HG03103 (cell line): ENCODE measurements at regions not wholly inside any gene's neighbourhood (a gene's known extent, or its start where the extent isn't known, plus 50 kb on each side); places are given as distances from the start of the nearest gene placed in this dataset.
"Not testable (repeated sequence)": the region's sequence is repeated elsewhere in the genome, so short reads cannot be mapped to it uniquely, and the experiment has no call there.

Experiments
- ATAC-seq: cut with Tn5 transposase; IDR thresholded peaks from one replicate; pipeline ENCODE4 v1.9.1; 2021; ENCODE audit warnings: low read depth; ENCODE audit not compliant: unreplicated experiment

DNA sequence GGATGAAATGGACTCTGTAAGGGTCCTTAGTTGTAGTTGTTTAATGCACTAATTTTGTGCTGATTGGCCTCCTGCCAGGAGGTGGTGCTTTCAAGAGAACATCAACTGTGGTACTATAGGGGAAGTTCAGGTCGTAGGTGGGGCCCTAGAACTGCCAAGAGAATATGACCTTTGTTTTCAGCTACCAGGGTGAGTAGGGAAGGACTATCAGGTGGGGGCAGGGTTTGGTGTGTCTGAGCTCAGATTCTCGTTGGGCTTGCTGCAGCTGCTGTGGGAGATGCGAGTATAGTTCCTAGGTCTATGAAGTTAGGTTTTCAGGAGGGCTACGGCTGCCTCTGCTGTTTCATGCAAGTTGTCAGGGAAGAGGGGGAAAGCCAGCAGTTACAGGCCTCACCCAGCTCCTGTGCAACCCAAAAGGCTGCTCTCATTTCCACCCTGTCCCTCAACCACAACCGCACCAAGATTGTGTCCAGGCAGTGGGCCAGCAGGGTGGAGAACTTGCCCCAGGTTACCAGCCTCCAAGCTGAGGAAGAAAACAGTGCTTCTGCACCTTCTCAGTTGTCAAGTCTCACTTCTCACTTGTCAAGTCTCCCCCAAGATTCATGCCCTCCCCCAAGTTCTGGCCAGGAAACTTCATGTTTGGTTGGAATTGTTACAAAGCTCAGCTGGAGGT is 626.5 kb upstream of the MAP3K7 start:
- no peak for ATAC-seq

DNA sequence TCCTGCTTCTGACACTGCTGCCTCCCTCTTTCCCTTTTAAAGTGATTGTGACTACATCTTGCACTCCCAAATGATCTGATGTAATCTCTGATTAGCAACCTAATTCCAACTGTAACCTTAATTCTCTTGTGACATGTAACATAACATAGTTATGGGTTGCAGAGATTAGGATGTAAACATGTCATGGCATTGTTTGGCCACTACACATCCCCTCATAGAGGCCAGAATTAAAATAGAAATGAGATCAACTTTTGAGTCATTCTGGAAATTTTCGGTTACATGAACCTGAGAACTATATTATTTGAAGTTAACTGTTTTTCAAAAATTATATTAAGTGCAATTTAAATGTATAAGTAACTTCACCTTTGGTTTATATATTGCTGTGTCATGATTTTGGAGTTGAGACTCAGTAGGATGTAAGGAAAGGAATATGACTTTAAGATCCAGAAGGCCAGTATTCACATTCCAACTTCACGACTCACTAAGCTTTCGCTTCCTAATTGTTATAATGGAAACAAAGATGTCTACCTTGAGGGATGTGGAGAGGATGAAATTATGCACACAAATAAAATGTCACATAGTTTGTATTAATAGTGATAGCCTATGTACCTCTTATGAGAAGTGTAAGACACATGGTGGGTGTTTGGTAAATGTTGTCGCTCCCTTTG is 611.9 kb upstream of the MAP3K7 start:
- no peak for ATAC-seq

DNA sequence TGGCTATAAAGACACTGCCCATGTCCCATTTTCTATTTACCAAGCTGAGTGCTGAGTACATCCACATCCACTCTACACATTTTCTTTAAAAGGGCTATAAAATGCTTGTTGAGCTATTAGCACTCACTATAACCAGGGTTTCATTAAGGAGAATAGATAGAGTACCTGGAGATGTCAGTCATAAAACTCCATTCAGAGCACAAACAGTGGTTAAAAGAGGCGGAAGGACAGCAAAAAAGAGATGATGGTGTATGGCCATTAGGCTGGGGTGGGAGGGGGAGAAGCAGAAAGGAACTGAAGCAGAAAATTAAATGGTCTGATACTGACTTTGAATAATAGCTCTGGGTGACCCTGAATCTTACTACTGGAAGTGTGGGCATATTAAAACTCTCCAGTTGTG is 609.9 kb upstream of the MAP3K7 start:
- ATAC-seq: no peak

DNA sequence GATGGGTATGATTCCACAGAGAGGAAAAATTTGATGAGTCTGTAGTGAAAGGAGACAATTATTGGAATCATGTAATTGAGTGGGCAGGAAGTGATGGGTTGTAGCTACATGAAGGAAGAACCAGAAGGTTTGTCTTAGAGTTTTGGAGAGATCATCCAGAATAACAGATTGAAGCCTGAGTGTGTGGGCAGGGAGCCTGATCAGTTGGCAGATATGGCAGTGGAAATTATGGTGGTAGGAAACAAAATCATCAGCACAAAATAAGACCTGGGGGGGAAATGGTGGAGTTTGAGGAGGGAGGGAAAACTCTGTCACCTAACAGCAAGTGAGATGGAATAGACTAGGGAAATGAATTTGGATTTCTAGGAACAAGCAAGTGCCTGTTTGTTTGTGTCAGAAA is 606.6 kb upstream of the MAP3K7 start:
- no peak for ATAC-seq

DNA sequence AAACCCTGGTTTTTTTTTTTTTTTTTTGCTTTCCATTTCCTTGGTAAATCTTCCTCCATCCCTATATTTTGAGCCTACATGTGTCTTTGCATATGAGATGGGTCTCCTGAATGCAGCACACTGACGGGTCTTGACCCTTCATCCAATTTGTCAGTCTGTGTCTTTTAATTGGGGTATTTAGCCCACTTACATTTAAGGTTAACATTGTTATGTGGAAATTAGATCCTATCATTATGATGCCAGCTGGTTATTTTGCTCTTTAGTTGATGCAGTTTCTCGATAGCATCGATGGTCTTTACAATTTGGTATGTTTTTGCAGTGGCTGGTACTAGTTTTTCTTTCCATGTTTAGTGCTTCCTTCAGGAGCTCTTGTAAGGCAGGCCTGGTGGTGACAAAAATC is 603.2 kb upstream of the MAP3K7 start:
- not testable (repeated sequence) for ATAC-seq

DNA sequence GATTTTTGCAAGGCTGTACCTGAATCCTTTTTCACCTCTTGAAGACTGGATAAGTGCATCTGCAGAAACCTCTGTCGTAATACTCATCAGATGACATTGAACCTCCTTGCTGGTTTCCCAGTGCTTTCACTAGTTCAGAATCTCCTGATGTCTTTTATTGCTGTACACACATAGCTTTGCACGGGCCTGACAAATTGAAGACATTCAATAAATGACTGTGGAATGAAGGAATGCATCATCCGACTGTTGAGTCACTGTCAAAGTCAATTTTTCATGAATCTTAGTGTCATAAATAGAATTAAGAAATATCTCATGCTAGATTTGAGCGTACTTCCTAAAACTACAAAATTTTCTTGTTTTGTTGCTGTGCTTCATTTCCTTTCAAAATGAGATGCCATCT is 598.2 kb upstream of the MAP3K7 start:
- ATAC-seq: no peak

DNA sequence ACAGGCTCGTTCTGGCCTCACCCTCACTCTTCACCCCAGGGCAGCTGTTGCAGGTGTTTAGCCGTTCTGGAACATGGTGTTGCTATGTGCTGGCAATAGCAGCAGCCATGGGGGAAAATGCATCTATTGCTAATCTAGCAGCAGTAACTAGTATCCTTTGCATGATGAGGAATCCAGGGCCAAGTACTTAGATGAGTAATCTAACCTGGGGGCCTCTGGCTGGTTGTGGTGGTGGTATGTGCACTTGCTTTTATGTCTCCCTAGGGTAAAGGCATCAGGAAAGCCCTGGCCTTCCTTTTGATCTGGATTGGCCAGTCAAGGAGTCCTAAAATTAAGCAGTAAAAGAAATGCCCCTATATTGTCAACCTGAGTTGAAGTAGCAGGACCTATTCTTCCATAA is 594.5 kb upstream of the MAP3K7 start:
- ATAC-seq: no peak

DNA sequence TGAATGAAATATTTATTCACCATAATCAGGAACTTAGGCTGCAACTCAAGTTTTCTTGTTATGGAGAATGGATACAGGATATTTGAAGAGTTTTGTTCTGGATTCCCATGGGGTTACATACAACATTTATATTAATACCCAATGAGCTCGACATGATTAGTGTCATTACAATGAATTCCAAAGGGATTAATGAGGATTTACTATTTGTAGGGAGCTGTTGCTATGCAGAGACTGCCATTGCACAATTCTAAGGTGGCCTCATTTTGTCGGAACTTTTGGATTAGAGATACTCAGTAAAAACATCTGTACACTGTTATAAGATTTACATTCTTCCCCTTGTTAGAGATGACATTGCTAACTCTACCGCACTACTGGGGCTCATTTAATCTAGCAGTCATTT is 586.8 kb upstream of the MAP3K7 start:
- ATAC-seq: no peak

DNA sequence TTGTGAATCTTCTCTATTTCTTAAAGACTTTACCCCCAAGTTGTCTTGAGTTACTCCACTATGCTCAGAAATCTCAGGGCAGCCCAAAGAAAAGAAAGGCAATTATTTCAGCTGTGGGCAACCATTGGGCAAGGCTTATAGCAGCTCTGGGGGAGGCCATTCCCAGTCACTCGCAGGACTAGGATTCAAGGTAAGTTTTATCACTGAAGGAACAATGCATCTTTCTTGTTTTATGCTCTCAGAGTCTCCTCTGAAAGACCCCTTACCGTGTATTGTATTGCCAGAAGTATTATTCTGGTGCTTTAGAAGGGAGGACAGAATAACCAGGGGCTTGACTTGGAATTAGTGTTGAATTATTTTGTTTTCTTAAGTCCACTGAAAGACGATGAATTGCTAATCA is 586.3 kb upstream of the MAP3K7 start:
- no peak for ATAC-seq

DNA sequence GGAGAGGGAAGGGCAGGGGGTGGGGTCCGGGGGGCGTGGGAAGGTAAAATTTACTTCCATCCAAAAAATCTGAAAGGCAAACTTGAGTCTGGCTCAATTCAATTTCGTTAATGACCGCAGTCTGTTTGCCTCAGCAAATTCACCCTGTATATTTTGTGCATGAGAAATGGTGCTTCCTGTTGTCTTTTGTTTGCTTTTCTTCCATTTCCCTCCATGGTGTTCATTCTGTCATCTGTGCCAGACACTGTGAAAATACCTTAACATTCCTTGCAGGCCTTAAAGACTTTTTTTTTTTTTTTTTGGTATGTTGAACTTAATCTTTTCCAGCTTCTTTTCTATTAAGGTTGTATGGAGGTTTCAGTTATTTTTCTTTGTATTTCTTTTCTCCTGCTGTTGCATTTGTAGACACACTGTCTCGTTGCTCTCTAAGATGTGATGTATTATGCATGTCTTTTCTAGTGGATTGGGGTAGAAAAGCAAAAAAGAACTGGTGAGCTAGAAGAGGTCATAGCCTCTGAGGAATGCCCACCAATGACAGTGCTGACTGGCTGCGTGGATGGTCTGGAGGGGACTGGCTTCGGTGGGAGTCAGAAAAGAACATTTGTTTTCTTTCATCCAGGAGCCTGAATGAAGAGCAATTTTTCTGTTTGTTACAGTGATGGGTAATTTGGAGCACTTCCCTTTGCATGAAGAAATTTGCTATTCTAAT is 585.0 kb upstream of the MAP3K7 start:
- ATAC-seq: no peak

DNA sequence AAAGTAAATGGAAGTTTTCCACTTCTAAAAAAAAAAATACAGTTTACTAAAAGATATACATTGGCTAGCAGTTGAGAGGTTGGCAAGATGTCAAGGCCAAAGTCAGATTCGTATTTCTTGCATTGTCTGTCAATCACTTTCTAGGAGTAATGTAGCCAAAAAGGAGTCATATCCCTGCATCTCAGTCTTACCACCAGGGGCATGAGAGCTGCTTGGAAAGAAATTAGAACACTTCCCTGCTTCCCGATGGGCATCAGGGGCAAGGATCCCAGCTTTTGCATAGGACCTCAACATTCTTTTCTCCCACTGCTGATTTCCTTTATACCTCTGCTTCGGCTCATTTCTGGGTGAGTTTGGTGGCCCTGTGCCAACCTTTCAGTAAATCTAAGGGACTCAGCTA is 581.0 kb upstream of the MAP3K7 start:
- ATAC-seq: no peak

DNA sequence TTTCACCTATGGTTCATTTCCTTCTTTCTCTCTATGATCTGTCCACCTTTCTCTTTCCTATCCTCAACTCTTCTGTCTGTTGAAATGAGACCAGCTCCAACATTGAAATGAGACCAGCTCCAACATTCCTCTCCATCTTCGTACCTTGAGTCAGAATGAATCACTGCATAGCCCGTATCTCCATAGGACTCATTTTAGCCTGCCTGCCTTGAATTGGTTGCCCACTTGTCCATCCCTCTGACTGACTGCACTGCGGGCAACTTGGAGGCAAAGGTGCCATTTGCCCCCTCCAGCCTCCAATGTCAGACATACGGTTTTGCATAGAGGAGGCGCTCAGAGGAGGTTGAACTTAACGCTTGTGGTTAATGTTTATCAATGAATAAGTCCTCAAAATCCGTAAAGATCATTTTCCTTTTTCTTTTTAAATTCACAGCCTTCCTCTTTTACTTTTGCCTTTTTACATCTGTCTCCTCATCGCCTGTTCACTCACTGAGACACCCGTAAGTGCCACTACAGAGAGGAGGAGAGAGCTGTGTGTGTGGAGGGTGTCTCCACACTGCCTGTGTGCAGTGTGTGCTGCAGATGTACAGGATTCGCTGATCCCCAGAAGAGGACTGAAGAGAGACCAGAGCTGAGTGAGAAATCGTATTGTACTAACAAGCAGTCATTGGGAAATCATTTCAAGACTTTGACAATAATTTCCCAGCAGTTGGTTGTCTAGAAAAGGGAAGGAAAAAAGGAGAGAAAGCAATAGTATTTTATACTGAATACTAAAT is 579.6 kb upstream of the MAP3K7 start:
- no peak for ATAC-seq

DNA sequence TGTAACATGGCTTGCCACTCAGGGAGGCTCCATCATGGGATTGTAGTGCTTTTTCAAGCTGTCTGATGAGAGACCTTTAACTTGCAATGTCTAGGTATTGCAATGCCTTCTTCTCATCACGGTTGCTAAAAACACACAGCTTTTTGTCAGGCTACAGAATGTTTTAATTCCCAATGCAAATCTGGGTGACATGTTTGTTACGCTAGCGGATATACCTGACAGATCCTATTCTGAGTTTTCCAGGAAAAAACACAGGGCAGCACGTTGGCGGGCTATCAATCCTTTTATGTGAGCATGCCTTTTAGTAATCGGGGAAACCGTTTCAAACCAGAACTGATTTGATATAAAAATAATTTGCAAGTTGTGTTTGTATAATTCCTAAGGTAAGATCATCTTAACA is 577.2 kb upstream of the MAP3K7 start:
- no peak for ATAC-seq

DNA sequence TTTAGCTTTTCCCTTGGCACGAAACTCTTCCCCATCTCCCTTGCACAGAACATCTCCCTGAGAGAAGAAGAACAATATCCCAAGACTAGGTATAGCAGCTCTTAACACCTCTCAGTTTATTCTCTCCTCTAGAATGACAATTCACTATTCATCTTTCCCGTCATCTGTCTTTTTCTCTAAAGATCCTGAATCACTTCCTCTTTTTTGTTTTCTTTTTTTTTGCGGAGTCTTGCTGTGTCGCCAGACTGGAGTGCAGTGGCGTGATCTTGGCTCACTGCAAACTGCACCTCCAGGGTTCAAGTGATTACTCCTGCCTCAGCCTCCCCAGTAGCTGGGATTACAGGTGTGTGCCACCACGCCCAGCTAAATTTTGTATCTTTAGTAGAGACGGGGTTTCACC is 574.4 kb upstream of the MAP3K7 start:
- ATAC-seq: no peak

DNA sequence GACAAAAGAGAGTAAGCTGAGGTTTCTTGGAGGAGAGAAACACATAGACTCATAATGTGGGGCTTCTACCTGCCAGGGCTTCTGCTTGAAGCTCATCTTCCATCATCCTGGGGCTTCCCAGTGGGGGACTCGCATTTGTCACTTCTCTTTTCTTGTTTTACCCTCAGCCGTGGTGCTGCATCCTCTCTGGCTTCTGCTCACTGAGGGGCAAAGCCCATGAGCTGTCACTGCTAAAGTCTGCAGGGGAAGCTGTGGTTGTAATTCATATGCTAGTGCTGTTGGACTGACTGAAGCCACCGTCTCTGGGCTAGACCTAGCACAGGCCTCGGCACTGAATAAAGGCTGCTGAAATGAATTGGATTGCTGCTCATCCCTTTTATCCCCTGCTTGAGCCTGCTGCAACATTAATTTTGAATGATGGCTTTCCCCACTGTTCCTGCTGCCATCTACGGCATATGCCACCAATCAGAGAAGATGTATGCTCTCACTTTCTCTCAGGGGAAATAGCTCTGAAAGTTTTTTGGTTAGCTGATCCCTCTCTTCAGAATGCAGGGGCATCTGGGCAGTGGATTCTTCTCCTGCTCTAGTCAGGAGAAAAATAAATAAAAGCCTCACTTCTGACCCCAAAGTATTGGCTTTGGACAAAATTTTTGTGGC is 568.4 kb upstream of the MAP3K7 start:
- no peak for ATAC-seq

DNA sequence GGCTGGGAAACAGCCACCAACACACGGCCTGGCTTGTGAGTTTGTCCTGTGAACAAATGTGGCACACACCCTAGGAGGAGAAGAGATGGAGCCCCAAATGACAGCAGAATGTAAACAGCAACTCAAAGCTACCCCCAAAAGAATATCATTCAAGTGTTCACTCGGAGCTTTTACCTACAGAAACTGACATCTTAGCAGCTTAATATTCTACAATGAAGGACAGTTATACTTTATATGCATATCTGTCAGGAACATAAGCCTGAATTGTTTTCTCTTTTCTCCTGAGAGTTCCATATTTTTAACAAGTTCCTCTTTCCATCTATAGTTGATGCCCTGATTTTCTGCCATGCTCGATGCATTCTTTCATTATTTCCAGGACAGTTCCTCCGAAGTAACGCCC is 566.0 kb upstream of the MAP3K7 start:
- ATAC-seq: no peak

DNA sequence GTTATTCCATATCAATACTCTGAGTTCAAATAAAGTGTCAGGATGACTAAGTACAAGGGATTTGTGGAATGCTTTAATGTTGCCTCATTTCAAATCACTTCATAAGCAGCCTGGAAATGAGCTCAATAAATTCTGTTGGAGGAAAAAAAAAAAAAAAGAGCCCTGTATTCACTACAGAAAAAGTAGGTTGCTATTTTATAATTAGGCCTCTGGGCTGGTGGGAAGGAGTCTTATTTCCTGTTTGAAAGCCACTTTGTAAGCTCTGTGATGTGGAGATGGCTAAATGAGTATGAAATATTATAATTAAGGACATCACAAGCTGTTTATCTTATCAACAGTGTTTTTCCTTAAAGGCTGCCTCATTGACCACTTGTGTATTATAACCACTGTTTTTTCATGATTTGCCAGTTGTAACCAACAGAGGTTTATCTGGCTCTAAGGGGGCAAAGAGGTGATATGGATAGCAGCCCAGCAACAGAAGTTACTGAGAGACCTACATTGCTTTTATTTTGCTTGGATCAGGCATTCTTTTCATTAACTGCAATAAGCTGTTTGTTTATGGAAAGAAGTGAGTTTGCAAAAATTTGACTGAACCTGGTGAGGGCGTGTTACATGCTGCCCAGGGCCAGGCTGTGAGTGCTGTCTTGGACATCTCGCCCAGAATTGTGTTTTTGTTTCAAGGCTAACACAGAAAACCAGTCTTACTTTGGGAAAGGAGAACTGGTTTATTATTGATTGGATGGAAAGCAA is 563.3 kb upstream of the MAP3K7 start:
- ATAC-seq: no peak

DNA sequence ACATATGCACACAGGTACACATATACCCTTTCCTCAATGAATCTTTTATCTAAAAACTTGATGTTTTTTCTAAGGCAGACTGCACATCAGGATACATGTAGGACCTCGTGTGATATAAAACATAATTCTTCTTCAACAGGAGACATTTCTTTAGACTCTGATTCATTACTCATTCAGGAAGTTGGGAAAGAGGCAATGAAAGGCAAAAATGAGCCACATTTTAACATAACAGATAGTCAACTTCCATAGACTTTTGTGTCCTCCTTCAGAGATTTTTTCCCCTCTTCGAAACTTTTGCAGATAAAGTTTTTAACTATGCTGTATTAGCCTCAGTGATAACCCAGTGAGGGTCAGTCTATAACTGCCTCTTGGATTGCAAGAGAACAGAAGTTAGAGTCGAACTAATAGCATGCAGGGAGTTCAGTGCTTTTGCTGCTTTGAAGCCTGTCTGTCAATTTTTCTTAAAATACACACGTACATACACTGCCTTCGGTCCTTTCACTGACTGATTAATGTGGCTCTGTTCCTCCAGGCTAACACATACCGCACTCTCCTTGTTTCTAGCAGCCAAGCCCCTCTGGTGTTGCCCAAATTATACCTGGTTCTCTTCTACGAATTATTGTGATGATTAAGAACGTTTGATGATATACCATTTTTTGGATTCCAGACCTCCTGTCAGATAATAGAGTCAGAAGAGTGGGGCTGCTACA is 562.5 kb upstream of the MAP3K7 start:
- no peak for ATAC-seq

DNA sequence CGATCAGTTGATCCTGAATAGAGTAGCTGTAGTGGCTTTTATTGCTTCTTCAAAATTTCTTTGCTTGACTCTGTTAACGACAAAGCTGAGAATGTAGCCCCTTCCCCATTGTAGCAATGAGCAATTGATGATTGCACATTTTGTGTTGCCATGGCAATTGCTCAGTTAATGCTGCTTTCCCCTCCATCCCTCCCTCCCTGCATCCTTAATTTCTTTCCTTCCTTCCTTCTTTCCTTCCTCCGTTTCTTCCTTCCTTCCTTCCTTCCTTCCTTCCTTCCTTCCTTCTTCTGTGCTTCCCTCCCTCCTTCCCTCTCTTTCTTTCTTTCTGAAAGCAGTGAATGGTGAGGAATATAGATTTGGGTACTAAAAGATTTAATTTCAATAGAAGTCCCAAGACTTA is 557.3 kb upstream of the MAP3K7 start:
- ATAC-seq: no peak
